ENCODE measurements at regions not wholly inside any gene's neighbourhood (a gene's known extent, or its start where the extent isn't known, plus 50 kb on each side); places are given as distances from the start of the nearest gene placed in this dataset.

- TF ChIP-seq ATF6 (CRISPR knock-in tag; IDR thresholded peaks at IDR 0.05) (no peak), ESRRA (CRISPR knock-in tag; IDR thresholded peaks at IDR 0.05; ENCODE audit: borderline replicate concordance) (no peak), ZNF263 (CRISPR knock-in tag; IDR thresholded peaks at IDR 0.05; ENCODE audit: low read depth) (no peak), RORB (CRISPR knock-in tag; IDR thresholded peaks at IDR 0.05) (no peak), ZNF532 (CRISPR knock-in tag; IDR thresholded peaks at IDR 0.05; ENCODE audit: borderline replicate concordance) (no peak), PREB (CRISPR knock-in tag; IDR thresholded peaks at IDR 0.05; ENCODE audit: borderline replicate concordance) (no peak), NFE2L1 (CRISPR knock-in tag; IDR thresholded peaks at IDR 0.05) (no peak)
Measured at GRCh38 chr11:127061947-127062346, 61.4 kb upstream of the KIRREL3 start (continued).

- Mint-ChIP-seq H3K36me3 (no peaks in the 10 kb centered on the region), H3K27ac (no peak overlapping the region), H3K9me3 (peaks cover 6% of the 10 kb centered on the region), H3K4me3 (no peak overlapping the region), H3K4me1 (peaks cover 20% of the 10 kb centered on the region), H3K27me3 (ENCODE audit: low read depth) (no peaks in the 10 kb centered on the region; the same call in 1 of the 2 replicates)
- TF ChIP-seq NR2C2 (CRISPR knock-in tag; IDR thresholded peaks at IDR 0.05) (no peak), TCF7 (CRISPR knock-in tag; IDR thresholded peaks at IDR 0.05; ENCODE audit: low read depth) (no peak), ZNF263 (CRISPR knock-in tag; IDR thresholded peaks at IDR 0.05; ENCODE audit: low read depth) (no peak), MXD4 (CRISPR knock-in tag; IDR thresholded peaks at IDR 0.05; ENCODE audit: borderline replicate concordance) (no peak), ZNF423 (CRISPR knock-in tag; IDR thresholded peaks at IDR 0.05) (no peak), FOXP1 (CRISPR knock-in tag; IDR thresholded peaks at IDR 0.05; ENCODE audit: borderline replicate concordance) (no peak), CTCF (IDR thresholded peaks at IDR 0.05) (no peak), ZBTB21 (CRISPR knock-in tag; IDR thresholded peaks at IDR 0.05; ENCODE audit: borderline replicate concordance) (no peak), ZNF532 (CRISPR knock-in tag; IDR thresholded peaks at IDR 0.05; ENCODE audit: borderline replicate concordance) (no peak), ZNF232 (CRISPR knock-in tag; IDR thresholded peaks at IDR 0.05) (no peak), JUN (CRISPR knock-in tag; IDR thresholded peaks at IDR 0.05) (no peak), ERG (CRISPR knock-in tag; IDR thresholded peaks at IDR 0.05) (no peak), ESRRA (CRISPR knock-in tag; IDR thresholded peaks at IDR 0.05; ENCODE audit: borderline replicate concordance) (no peak), ELF4 (CRISPR knock-in tag; IDR thresholded peaks at IDR 0.05; ENCODE audit: low read depth) (no peak), SMAD3 (CRISPR knock-in tag; IDR thresholded peaks at IDR 0.05; ENCODE audit: borderline replicate concordance) (no peak), ZNF138 (CRISPR knock-in tag; conservative IDR thresholded peaks at IDR 0.05) (no peak), OVOL2 (CRISPR knock-in tag; IDR thresholded peaks at IDR 0.05; ENCODE audit: borderline replicate concordance) (no peak), ZNF121 (CRISPR knock-in tag; IDR thresholded peaks at IDR 0.05) (no peak)
- DNase-seq (ENCODE audit: low spot score) (no peak), ATAC-seq (no peak)
- CTCF ChIA-PET = interaction anchor here (1.3 kb wide), 1 partner anchor 286 kb away, joined by 3 read pairs; no protein-coding TSS in a partner anchor
- POLR2A ChIA-PET = no interaction called here
Measured at GRCh38 chr11:127059750-127060149, 59.2 kb upstream of the KIRREL3 start.

Data from WTC11 (cell line).